K562 (cell line): ENCODE measurements at regions not wholly inside any gene's neighbourhood (a gene's known extent, or its start where the extent isn't known, plus 50 kb on each side); places are given as distances from the start of the nearest gene placed in this dataset.

ENCODE experiments used
- ATAC-seq: fragments of 200-7000 bp; cut with Tn5 transposase; 3 replicates; pipeline ENCODE4 v1.9.1; 2020; ENCODE audit warnings: moderate library complexity
- BruUV-seq: library from RNA; stranded (reverse); fragments of 400-500 nt; replicated peaks from 2 replicates; lab custom pipeline; 2021; lab: Mats Ljungman, UMichigan
- CTCF ChIA-PET: fragments of 300-600 bp; formaldehyde crosslinking; extraction: SDS; loops from one replicate; lab custom pipeline; 2021; ENCODE audit warnings: low intra/inter-chr PET ratio; lab: Yijun Ruan, JAX
- POLR2A ChIA-PET: fragments of 300-600, 350-650 bp; sonication (Branson Sonifier 250); formaldehyde crosslinking; extraction: SDS; loops from one replicate; lab custom pipeline; 2021; ENCODE audit warnings: antibody characterized with exemption, inconsistent platforms; lab: Yijun Ruan, JAX
- DNase-seq, 4 experiments: peaks; one replicate each; pipeline versions ENCODE4 v3.0.0 to v3.0.0-alpha.2; 2011 to 2018; ENCODE audit warnings: low spot score in 3 of 4, mixed read lengths in 3 of 4; ENCODE audit errors: extremely low read depth in 1 of 4
- FAIRE-seq: peaks from 2 replicates; lab custom pipeline; 2011; peaks lifted over from hg19 to GRCh38; lab: Jason Lieb, UNC
- H2AFZ ChIP-seq: 2 replicates; pipeline ENCODE4 v1.6.0; 2011; ENCODE audit warnings: low read depth, low read length, control low read depth, inconsistent platforms
- H3K27ac ChIP-seq: fragments of 200-600 bp; 3 replicates; pipeline ENCODE4 v1.8.0; 2011; ENCODE audit warnings: low read depth, mild to moderate bottlenecking, control low read depth, inconsistent platforms, low read length, moderate library complexity, mixed read lengths; ENCODE audit errors: extremely low read depth
- H3K27me3 ChIP-seq, 2 experiments: fragments of 300-600 bp in 1 of 2; 2 replicates in 1 of 2; 3 replicates in 1 of 2; pipeline versions ENCODE4 v1.6.0 to v1.8.0; 2011; ENCODE audit warnings: inconsistent platforms in 2 of 2, low read length in 2 of 2, mild to moderate bottlenecking in 1 of 2, mixed read lengths in 1 of 2, moderate library complexity in 1 of 2; ENCODE audit not compliant: control insufficient read depth in 2 of 2, insufficient read depth in 2 of 2
- H3K36me3 ChIP-seq: fragments of 300-600 bp; 3 replicates; pipeline ENCODE4 v1.8.0; 2011; ENCODE audit warnings: mild to moderate bottlenecking, low read length, inconsistent platforms; ENCODE audit not compliant: control insufficient read depth, insufficient read depth
- H3K4me1 ChIP-seq, 2 experiments: fragments of 200-600 bp in 1 of 2; replicated peaks in 1 of 2; 2 replicates in 1 of 2; 3 replicates in 1 of 2; pipeline versions ENCODE4 v1.5.1 to v1.8.0; 2011; ENCODE audit warnings: inconsistent platforms in 2 of 2, low read length in 2 of 2, mild to moderate bottlenecking in 1 of 2, mixed read lengths in 1 of 2, moderate library complexity in 1 of 2; ENCODE audit not compliant: control insufficient read depth in 2 of 2, insufficient read depth in 2 of 2
- H3K4me2 ChIP-seq: 2 replicates; pipeline ENCODE4 v1.6.1; 2011; ENCODE audit warnings: low read length, control low read depth, inconsistent platforms, mixed read lengths; ENCODE audit not compliant: insufficient read depth
- H3K4me3 ChIP-seq: fragments of 200-600 bp; sonication (generic), shearing (Covaris generic); 2 replicates; pipeline ENCODE4 v1.5.1; 2016; ENCODE audit warnings: control low read depth, inconsistent platforms
- H3K79me2 ChIP-seq: fragments of 200-600 bp; 3 replicates; pipeline ENCODE4 v1.8.0; 2011; ENCODE audit warnings: low read length, inconsistent platforms; ENCODE audit not compliant: control insufficient read depth, insufficient read depth
- H3K9ac ChIP-seq, 2 experiments: 2 replicates each; pipeline versions ENCODE4 v1.6.0 to v1.6.1; 2011; ENCODE audit warnings: low read depth in 2 of 2, low read length in 2 of 2, control low read depth in 1 of 2, inconsistent platforms in 1 of 2, mild to moderate bottlenecking in 1 of 2, mixed read lengths in 1 of 2; ENCODE audit not compliant: insufficient read depth in 1 of 2
- H3K9me1 ChIP-seq: one replicate; pipeline ENCODE4 v1.6.0; 2011; ENCODE audit warnings: inconsistent platforms, mild to moderate bottlenecking, low read length, moderate library complexity; ENCODE audit not compliant: control insufficient read depth, insufficient read depth
- H3K9me3 ChIP-seq: replicated peaks from 2 replicates; pipeline ENCODE4 v1.5.1; 2011; ENCODE audit warnings: low read depth, low read length, inconsistent platforms; ENCODE audit not compliant: control insufficient read depth, insufficient read depth
- H4K20me1 ChIP-seq: replicated peaks from 2 replicates; pipeline ENCODE4 v1.6.1; 2011; ENCODE audit warnings: low read length, inconsistent platforms, mixed read lengths; ENCODE audit not compliant: control insufficient read depth, insufficient read depth
- ASH1L ChIP-seq: fragments of 450-650 bp; IDR thresholded peaks from 2 replicates; pipeline ENCODE4 v1.6.1; 2018; ENCODE audit warnings: borderline replicate concordance, mild to moderate bottlenecking, low read depth; ENCODE audit not compliant: partially characterized antibody
- CBFB ChIP-seq: sonication (generic); formaldehyde crosslinking; IDR thresholded peaks from 2 replicates; pipeline ENCODE4 v1.4.0; 2020; ENCODE audit warnings: mild to moderate bottlenecking, missing genetic modification reagents
- GABPA ChIP-seq: fragments of 200-800 bp; sonication (Bioruptor generic); conservative IDR thresholded peaks from 2 replicates; pipeline ENCODE4 v1.6.1; 2016; ENCODE audit warnings: low read depth, missing genetic modification characterization, missing compliant biosample characterization
- GABPB2 ChIP-seq: fragments of 250-450 bp; sonication (Bioruptor Pico); conservative IDR thresholded peaks from 2 replicates; pipeline ENCODE4 v1.5.1; 2021; ENCODE audit warnings: mild to moderate bottlenecking
- HMG20A ChIP-seq: fragments of 450-650 bp; formaldehyde crosslinking; conservative IDR thresholded peaks from 2 replicates; pipeline ENCODE4 v1.4.0; 2020; ENCODE audit warnings: mild to moderate bottlenecking, mixed read lengths
- IFI16 ChIP-seq: fragments of 250-450 bp; sonication (Bioruptor Pico); IDR thresholded peaks from 2 replicates; pipeline ENCODE4 v2.1.2; 2022; ENCODE audit warnings: mild to moderate bottlenecking, inconsistent platforms
- JUNB ChIP-seq: fragments of 450-650 bp; formaldehyde crosslinking; conservative IDR thresholded peaks from 2 replicates; pipeline ENCODE4 v1.4.0; 2020; ENCODE audit warnings: mild to moderate bottlenecking
- KHSRP ChIP-seq: fragments of 450-650 bp; IDR thresholded peaks from 2 replicates; pipeline ENCODE4 v1.6.1; 2017
- NCOA1 ChIP-seq: fragments of 450-650 bp; IDR thresholded peaks from 2 replicates; pipeline ENCODE4 v1.6.1; 2016; ENCODE audit warnings: low read depth
- PHF20 ChIP-seq: fragments of 450-650 bp; IDR thresholded peaks from 2 replicates; pipeline ENCODE4 v1.6.1; 2018; ENCODE audit not compliant: partially characterized antibody
- POLR2AphosphoS2 ChIP-seq: IDR thresholded peaks from 2 replicates; pipeline ENCODE4 v1.6.1; 2012; ENCODE audit warnings: low read length, improper control_type of control experiment
- RBM22 ChIP-seq: fragments of 200-400 bp; formaldehyde crosslinking; IDR thresholded peaks from 2 replicates; pipeline ENCODE4 v1.6.1; 2018; ENCODE audit warnings: low read length, low read depth; ENCODE audit not compliant: poor library complexity, severe bottlenecking
- SMC3 ChIP-seq: conservative IDR thresholded peaks from 2 replicates; pipeline ENCODE4 v1.6.1; 2011; ENCODE audit warnings: low read depth, low read length, improper control_type of control experiment; ENCODE audit not compliant: insufficient read depth
- ZFP36 ChIP-seq: fragments of 150-350 bp; IDR thresholded peaks from 2 replicates; pipeline ENCODE4 v1.6.1; 2018; ENCODE audit warnings: low read length, low read depth; ENCODE audit not compliant: partially characterized antibody
- WGBS: fragments of 100-300 bp; shearing (Covaris generic); methylation state at CpG from one replicate; pipeline ENCODE4 v1.1.6; 2016; ENCODE audit warnings: low coverage, mixed read lengths; ENCODE audit not compliant: insufficient coverage; ENCODE audit errors: missing lambda C conversion rate; 5-methylcytosine and 5-hydroxymethylcytosine counted together
- in situ Hi-C: fragments of 300-500 bp; cut with MboI; formaldehyde crosslinking; loops from 4 replicates; pipeline ENCODE4 v1.15.0; 2018; ENCODE audit warnings: inconsistent platforms, mixed read lengths
- intact Hi-C: fragments of 100-400 bp; cut with micrococcal nuclease; formaldehyde crosslinking; loops from 2 replicates; pipeline ENCODE4 v1.14.2; 2022
- TF ChIP-seq, protein P1 (sequence below): fragments of 450-650 bp; formaldehyde crosslinking; conservative IDR thresholded peaks from 2 replicates; pipeline ENCODE4 v1.4.0; 2022; ENCODE audit warnings: mild to moderate bottlenecking, missing genetic modification characterization

DNA sequence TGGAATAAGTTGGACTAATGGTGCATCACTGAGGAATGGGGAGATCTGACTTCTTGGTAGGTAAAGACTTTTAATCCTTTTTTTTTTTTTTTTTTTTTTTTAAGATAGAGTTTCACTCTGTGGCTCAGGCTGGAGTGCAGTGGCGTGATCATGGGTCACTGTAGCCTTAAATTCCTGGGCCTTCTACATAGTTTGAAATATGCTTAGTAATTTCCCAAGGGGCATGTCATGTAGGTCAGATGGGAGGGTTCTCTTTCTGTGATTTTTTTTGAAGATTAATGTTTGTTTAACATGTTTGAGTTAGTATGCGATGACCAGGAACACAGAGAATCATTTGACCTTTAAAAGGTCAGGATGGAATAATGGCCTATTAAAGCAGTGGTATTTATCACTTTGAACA lies 129.1 kb downstream of the S1PR1 start:
- no peaks in the 10 kb centered on the region for H3K36me3 ChIP-seq
- DNase-seq = no peak
- CTCF ChIA-PET = no interaction called here
- TF ChIP-seq ZFP36 (no peak), GABPA (no peak), JUNB (CRISPR knock-in tag) (no peak), SMC3 (no peak), RBM22 (no peak), IFI16 (CRISPR knock-in tag) (no peak), ASH1L (no peak), KHSRP (no peak), HMG20A (CRISPR knock-in tag) (no peak), CBFB (no peak), GABPB2 (CRISPR knock-in tag) (no peak), NCOA1 (no peak), POLR2AphosphoS2 (no peak), PHF20 (no peak)
- TF ChIP-seq, protein P1, sequence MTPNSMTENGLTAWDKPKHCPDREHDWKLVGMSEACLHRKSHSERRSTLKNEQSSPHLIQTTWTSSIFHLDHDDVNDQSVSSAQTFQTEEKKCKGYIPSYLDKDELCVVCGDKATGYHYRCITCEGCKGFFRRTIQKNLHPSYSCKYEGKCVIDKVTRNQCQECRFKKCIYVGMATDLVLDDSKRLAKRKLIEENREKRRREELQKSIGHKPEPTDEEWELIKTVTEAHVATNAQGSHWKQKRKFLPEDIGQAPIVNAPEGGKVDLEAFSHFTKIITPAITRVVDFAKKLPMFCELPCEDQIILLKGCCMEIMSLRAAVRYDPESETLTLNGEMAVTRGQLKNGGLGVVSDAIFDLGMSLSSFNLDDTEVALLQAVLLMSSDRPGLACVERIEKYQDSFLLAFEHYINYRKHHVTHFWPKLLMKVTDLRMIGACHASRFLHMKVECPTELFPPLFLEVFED (CRISPR knock-in tag) = no peak
- TF ChIP-seq, all 486 proteins: peak for 0
- BruUV-seq = no TSS peak
- Histone ChIP-seq H3K27me3 (no peaks in the 10 kb centered on the region), H3K4me1 (no peaks in the 10 kb centered on the region), H3K4me3 (no peak overlapping the region), H3K4me2 (no peak overlapping the region), H3K9me3 (no peaks in the 10 kb centered on the region), H2AFZ (no peak overlapping the region), H3K79me2 (no peaks in the 10 kb centered on the region), H3K27ac (no peak overlapping the region), H4K20me1 (no peaks in the 10 kb centered on the region), H3K9ac (no peak overlapping the region), H3K9me1 (no peaks in the 10 kb centered on the region)
- POLR2A ChIA-PET = interaction anchor here (0.6 kb wide), 1 partner anchor 71 kb away, joined by 3 read pairs; no protein-coding TSS in a partner anchor
- ATAC-seq = no peak
- FAIRE-seq = no peak
- intact Hi-C loops = no loop called here
- WGBS = 3% methylated on average over 2 of the region's 2 CpGs
- in situ Hi-C loops = no loop called here
